Gastrocnemius medialis (tissue), 4 donors: ENCODE measurements at regions not wholly inside any gene's neighbourhood (a gene's known extent, or its start where the extent isn't known, plus 50 kb on each side); places are given as distances from the start of the nearest gene placed in this dataset.

Source experiments
- ATAC-seq, 2 donors: fragments of 150-250 bp; one replicate each; pipeline ENCODE4 v1.9.1; 2016
- DNase-seq, 2 donors: peaks; one replicate each; pipeline ENCODE4 v3.0.0-alpha.2; 2019
- H3K27ac ChIP-seq, 4 donors: fragments of 200-600 bp; sonication (generic); 1 replicate in 1 of 4; 2 replicates in 3 of 4; pipeline ENCODE4 v1.5.1; 2016 to 2018; ENCODE audit warnings: mild to moderate bottlenecking in 2 of 4, moderate library complexity in 1 of 4
- H3K27me3 ChIP-seq, 3 donors: fragments of 200-600 bp; sonication (generic) in 2 of 3; 1 replicate in 1 of 3; 2 replicates in 2 of 3; pipeline versions ENCODE4 v1.5.1 to v1.6.0; 2016 to 2019; ENCODE audit warnings: mild to moderate bottlenecking in 1 of 3, moderate library complexity in 1 of 3
- H3K36me3 ChIP-seq, 2 donors: fragments of 200-600 bp; sonication (generic) in 1 of 2; one replicate each; pipeline ENCODE4 v1.5.1; 2017 to 2018
- H3K4me1 ChIP-seq, 2 donors: fragments of 200-600 bp; sonication (generic) in 1 of 2; one replicate each; pipeline ENCODE4 v1.5.1; 2016 to 2017; ENCODE audit warnings: mild to moderate bottlenecking in 2 of 2
- H3K4me3 ChIP-seq, 4 donors: fragments of 200-600 bp; sonication (generic) in 3 of 4; 1 replicate in 1 of 4; 2 replicates in 3 of 4; pipeline ENCODE4 v1.5.1; 2016 to 2019; ENCODE audit warnings: mild to moderate bottlenecking in 2 of 4
- H3K9me3 ChIP-seq, 3 donors: fragments of 200-600 bp; sonication (generic) in 2 of 3; 1 replicate in 1 of 3; 2 replicates in 2 of 3; pipeline ENCODE4 v1.5.1; 2016 to 2019
- CTCF ChIP-seq, 5 experiments: fragments of 450-650 bp in 3 of 5; fragments of 200-600 bp in 2 of 5; sonication (generic) in 2 of 5; IDR thresholded peaks in 4 of 5; conservative IDR thresholded peaks in 1 of 5; 1 replicate in 4 of 5; 2 replicates in 1 of 5; pipeline ENCODE4 v1.5.1; 2016 to 2019; ENCODE audit warnings: antibody characterized with exemption in 5 of 5, mild to moderate bottlenecking in 3 of 5, moderate library complexity in 3 of 5
- POLR2A ChIP-seq, 2 donors: fragments of 450-650 bp; IDR thresholded peaks; one replicate each; pipeline ENCODE4 v1.6.1; 2017; ENCODE audit warnings: antibody characterized with exemption in 2 of 2, mild to moderate bottlenecking in 2 of 2, moderate library complexity in 2 of 2
- in situ Hi-C, 4 donors: fragments of 200-750 bp; cut with MboI; loops; one replicate each; pipeline versions ENCODE4 v1.15.0 to v1.8.0; 2017; ENCODE audit warnings: low sequenced_read_pairs in 4 of 4
- intact Hi-C: fragments of 100-400 bp; cut with DNase I; formaldehyde crosslinking; loops from one replicate; pipeline ENCODE4 v1.15.1; 2023; ENCODE audit warnings: low total_unique reads

GRCh38 chr7:155224116-155224811, 73.4 kb upstream of the INSIG1 start:
- Histone ChIP-seq H3K9me3 (no peaks in the 10 kb centered on the region), H3K36me3 (no peaks in the 10 kb centered on the region), H3K27ac (no peak overlapping the region), H3K4me1 (no peaks in the 10 kb centered on the region), H3K4me3 (no peak overlapping the region), H3K27me3 (no peaks in the 10 kb centered on the region)
- TF ChIP-seq CTCF (IDR thresholded peaks at IDR 0.05 in 4 of 5, conservative IDR thresholded peaks at IDR 0.05 in 1 of 5) (no peak), POLR2A (IDR thresholded peaks at IDR 0.05) (no peak)
- DNase-seq (no peak), ATAC-seq (no peak)
- intact Hi-C loops (no loop called here), in situ Hi-C loops (no loop called here)

GRCh38 chr7:155225095-155225494, 72.6 kb upstream of the INSIG1 start:
- intact Hi-C loops (no loop called here), in situ Hi-C loops (no loop called here)
- no peak for TF ChIP-seq CTCF (IDR thresholded peaks at IDR 0.05 in 4 of 5, conservative IDR thresholded peaks at IDR 0.05 in 1 of 5)
- no peak for TF ChIP-seq POLR2A (IDR thresholded peaks at IDR 0.05)
- Histone ChIP-seq H3K4me1 (no peaks in the 10 kb centered on the region), H3K36me3 (no peaks in the 10 kb centered on the region), H3K27ac (no peak overlapping the region), H3K27me3 (no peaks in the 10 kb centered on the region), H3K9me3 (no peaks in the 10 kb centered on the region), H3K4me3 (no peak overlapping the region)
- no peak for DNase-seq
- ATAC-seq, result no peak

GRCh38 chr7:155225516-155225915, 72.2 kb upstream of the INSIG1 start:
- Histone ChIP-seq H3K4me3 (no peak overlapping the region), H3K4me1 (no peaks in the 10 kb centered on the region), H3K27me3 (no peaks in the 10 kb centered on the region), H3K9me3 (no peaks in the 10 kb centered on the region), H3K36me3 (no peaks in the 10 kb centered on the region), H3K27ac (no peak overlapping the region)
- intact Hi-C loops, result no loop called here
- TF ChIP-seq POLR2A (IDR thresholded peaks at IDR 0.05) (no peak), CTCF (IDR thresholded peaks at IDR 0.05 in 4 of 5, conservative IDR thresholded peaks at IDR 0.05 in 1 of 5) (no peak)
- no peak for ATAC-seq
- in situ Hi-C loops, result no loop called here
- DNase-seq, result no peak

GRCh38 chr7:155226261-155227003, 71.2 kb upstream of the INSIG1 start:
- intact Hi-C loops (no loop called here), in situ Hi-C loops (no loop called here)
- H3K27ac ChIP-seq, result no peak overlapping the region
- no peak overlapping the region for H3K4me3 ChIP-seq
- H3K9me3 ChIP-seq, result no peaks in the 10 kb centered on the region
- no peak for ATAC-seq
- DNase-seq, result no peak
- TF ChIP-seq CTCF (IDR thresholded peaks at IDR 0.05 in 4 of 5, conservative IDR thresholded peaks at IDR 0.05 in 1 of 5) (no peak), POLR2A (IDR thresholded peaks at IDR 0.05) (no peak)
- H3K27me3 ChIP-seq, result no peaks in the 10 kb centered on the region
- no peaks in the 10 kb centered on the region for H3K4me1 ChIP-seq
- H3K36me3 ChIP-seq, result no peaks in the 10 kb centered on the region
